PC-3 (cell line): ENCODE measurements at regions not wholly inside any gene's neighbourhood (a gene's known extent, or its start where the extent isn't known, plus 50 kb on each side); places are given as distances from the start of the nearest gene placed in this dataset.

Experiments
- ATAC-seq: fragments of 200-7000 bp; cut with Tn5 transposase; 2 replicates; pipeline ENCODE4 v1.9.1; 2020; ENCODE audit warnings: mild to moderate bottlenecking, moderate library complexity
- BruUV-seq: library from RNA; stranded (reverse); fragments of 400-500 nt; replicated peaks from 2 replicates; lab custom pipeline; 2021; lab: Mats Ljungman, UMichigan
- CTCF ChIA-PET: fragments of 300-600 bp; sonication (Branson Sonifier 250); formaldehyde crosslinking; loops from one replicate; lab custom pipeline; 2022; ENCODE audit warnings: antibody characterized with exemption; lab: Charles Lee
- POLR2A ChIA-PET: fragments of 300-600 bp; sonication (Branson Sonifier 250); formaldehyde crosslinking; loops from one replicate; lab custom pipeline; 2022; ENCODE audit warnings: antibody characterized with exemption; ENCODE audit not compliant: unreplicated experiment; lab: Charles Lee
- DNase-seq: peaks from one replicate; pipeline ENCODE4 v3.0.0-alpha.2; 2015
- H2AFZ ChIP-seq: fragments of 300-600 bp; sonication (generic); 2 replicates; pipeline ENCODE4 v1.6.0; 2016; ENCODE audit warnings: antibody characterized with exemption, low read length
- H3F3A ChIP-seq: fragments of 300-600 bp; sonication (generic); one replicate; pipeline ENCODE4 v1.6.0; 2017; ENCODE audit warnings: antibody characterized with exemption, low read length, control low read depth, mild to moderate bottlenecking; ENCODE audit not compliant: unreplicated experiment
- H3K27ac ChIP-seq: fragments of 300-600 bp; sonication (generic); 2 replicates; pipeline ENCODE4 v1.5.1; 2016; ENCODE audit warnings: mild to moderate bottlenecking, low read length
- H3K27me3 ChIP-seq: fragments of 300-600 bp; sonication (generic); 2 replicates; pipeline ENCODE4 v1.6.1; 2016; ENCODE audit warnings: low read length, mixed read lengths
- H3K36me3 ChIP-seq: fragments of 300-600 bp; sonication (generic); 2 replicates; pipeline ENCODE4 v1.6.1; 2016; ENCODE audit warnings: low read depth, mixed run types, low read length, mixed read lengths
- H3K4me1 ChIP-seq: fragments of 300-600 bp; sonication (generic); 2 replicates; pipeline ENCODE4 v1.5.1; 2016; ENCODE audit warnings: low read length; ENCODE audit not compliant: insufficient read depth
- H3K4me2 ChIP-seq: fragments of 300-600 bp; sonication (generic); 2 replicates; pipeline ENCODE4 v1.6.0; 2016; ENCODE audit warnings: low read length
- H3K4me3 ChIP-seq: fragments of 300-600 bp; sonication (generic); 2 replicates; pipeline ENCODE4 v1.5.1; 2016; ENCODE audit warnings: mild to moderate bottlenecking, low read length, mixed read lengths
- H3K79me2 ChIP-seq: fragments of 300-600 bp; sonication (generic); 2 replicates; pipeline ENCODE4 v1.6.1; 2017; ENCODE audit warnings: low read length, mixed read lengths
- H3K9ac ChIP-seq: fragments of 300-600 bp; sonication (generic); 2 replicates; pipeline ENCODE4 v1.6.0; 2016; ENCODE audit warnings: mild to moderate bottlenecking, low read length
- H3K9me2 ChIP-seq: fragments of 300-600 bp; sonication (generic); replicated peaks from 2 replicates; pipeline ENCODE4 v1.6.1; 2016; ENCODE audit warnings: mixed run types, low read length, mixed read lengths
- H3K9me3 ChIP-seq: fragments of 300-600 bp; sonication (generic); 2 replicates; pipeline ENCODE4 v1.6.1; 2016; ENCODE audit warnings: low read length, mixed read lengths
- H4K20me1 ChIP-seq: fragments of 300-600 bp; sonication (generic); 2 replicates; pipeline ENCODE4 v1.6.1; 2016; ENCODE audit warnings: low read length, mixed read lengths
- EZH2 ChIP-seq: fragments of 300-600 bp; sonication (generic); IDR thresholded peaks from one replicate; pipeline ENCODE4 v1.6.1; 2017; ENCODE audit warnings: antibody characterized with exemption, mild to moderate bottlenecking, low read length; ENCODE audit not compliant: unreplicated experiment
- EZH2phosphoT487 ChIP-seq: fragments of 300-600 bp; sonication (generic); IDR thresholded peaks from 2 replicates; pipeline ENCODE4 v1.6.1; 2018; ENCODE audit warnings: mild to moderate bottlenecking, antibody characterized with exemption, low read length, borderline replicate concordance
- intact Hi-C: fragments of 100-400 bp; cut with micrococcal nuclease; formaldehyde crosslinking; loops from 2 replicates; pipeline ENCODE4 v1.9.0; 2023
- TF ChIP-seq, protein P1 (sequence below): fragments of 300-600 bp; sonication (generic); conservative IDR thresholded peaks from 2 replicates; pipeline ENCODE4 v1.5.1; 2017; ENCODE audit warnings: antibody characterized with exemption, low read depth, mild to moderate bottlenecking, low read length

DNA sequence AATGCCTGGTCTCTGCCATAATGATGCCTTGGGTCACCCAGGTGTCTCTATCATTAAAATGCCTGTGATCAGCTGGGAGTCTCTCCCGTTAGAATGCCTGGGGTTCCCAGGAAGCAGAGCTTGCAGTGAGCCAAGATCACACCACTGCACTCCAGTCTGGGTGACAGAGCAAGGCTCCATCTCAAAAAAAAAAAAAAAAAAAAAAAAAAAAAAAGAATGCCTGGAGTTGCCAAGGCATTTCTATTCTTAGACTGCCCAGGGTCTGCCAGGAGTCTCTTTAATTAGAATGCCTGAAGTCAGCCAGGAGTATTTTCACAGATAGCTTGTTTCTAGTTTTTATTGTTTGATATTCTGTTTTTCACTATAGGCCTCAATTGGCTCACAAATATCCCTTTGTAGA lies 1552.5 kb downstream of the UQCRFS1 start:
- Histone ChIP-seq H3K9me2 (no peaks in the 10 kb centered on the region), H3K36me3 (no peaks in the 10 kb centered on the region), H3K9me3 (0 out of 2 replicates have a peak, but pooled peaks cover 5% of the 10 kb centered on the region), H3K27ac (no peak overlapping the region), H2AFZ (no peak overlapping the region), H3K4me1 (no peaks in the 10 kb centered on the region), H3K27me3 (no peaks in the 10 kb centered on the region), H3F3A (no peaks in the 10 kb centered on the region), H3K9ac (no peak overlapping the region), H3K4me3 (no peak overlapping the region), H3K79me2 (no peaks in the 10 kb centered on the region), H3K4me2 (no peak overlapping the region), H4K20me1 (no peaks in the 10 kb centered on the region)
- intact Hi-C loops = no loop called here
- POLR2A ChIA-PET = no interaction called here
- ATAC-seq (no peak), DNase-seq (no peak)
- TF ChIP-seq EZH2 (no peak), EZH2phosphoT487 (no peak)
- TF ChIP-seq, protein P1, sequence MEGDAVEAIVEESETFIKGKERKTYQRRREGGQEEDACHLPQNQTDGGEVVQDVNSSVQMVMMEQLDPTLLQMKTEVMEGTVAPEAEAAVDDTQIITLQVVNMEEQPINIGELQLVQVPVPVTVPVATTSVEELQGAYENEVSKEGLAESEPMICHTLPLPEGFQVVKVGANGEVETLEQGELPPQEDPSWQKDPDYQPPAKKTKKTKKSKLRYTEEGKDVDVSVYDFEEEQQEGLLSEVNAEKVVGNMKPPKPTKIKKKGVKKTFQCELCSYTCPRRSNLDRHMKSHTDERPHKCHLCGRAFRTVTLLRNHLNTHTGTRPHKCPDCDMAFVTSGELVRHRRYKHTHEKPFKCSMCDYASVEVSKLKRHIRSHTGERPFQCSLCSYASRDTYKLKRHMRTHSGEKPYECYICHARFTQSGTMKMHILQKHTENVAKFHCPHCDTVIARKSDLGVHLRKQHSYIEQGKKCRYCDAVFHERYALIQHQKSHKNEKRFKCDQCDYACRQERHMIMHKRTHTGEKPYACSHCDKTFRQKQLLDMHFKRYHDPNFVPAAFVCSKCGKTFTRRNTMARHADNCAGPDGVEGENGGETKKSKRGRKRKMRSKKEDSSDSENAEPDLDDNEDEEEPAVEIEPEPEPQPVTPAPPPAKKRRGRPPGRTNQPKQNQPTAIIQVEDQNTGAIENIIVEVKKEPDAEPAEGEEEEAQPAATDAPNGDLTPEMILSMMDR = no peak
- no TSS peak for BruUV-seq
- CTCF ChIA-PET = no interaction called here

DNA sequence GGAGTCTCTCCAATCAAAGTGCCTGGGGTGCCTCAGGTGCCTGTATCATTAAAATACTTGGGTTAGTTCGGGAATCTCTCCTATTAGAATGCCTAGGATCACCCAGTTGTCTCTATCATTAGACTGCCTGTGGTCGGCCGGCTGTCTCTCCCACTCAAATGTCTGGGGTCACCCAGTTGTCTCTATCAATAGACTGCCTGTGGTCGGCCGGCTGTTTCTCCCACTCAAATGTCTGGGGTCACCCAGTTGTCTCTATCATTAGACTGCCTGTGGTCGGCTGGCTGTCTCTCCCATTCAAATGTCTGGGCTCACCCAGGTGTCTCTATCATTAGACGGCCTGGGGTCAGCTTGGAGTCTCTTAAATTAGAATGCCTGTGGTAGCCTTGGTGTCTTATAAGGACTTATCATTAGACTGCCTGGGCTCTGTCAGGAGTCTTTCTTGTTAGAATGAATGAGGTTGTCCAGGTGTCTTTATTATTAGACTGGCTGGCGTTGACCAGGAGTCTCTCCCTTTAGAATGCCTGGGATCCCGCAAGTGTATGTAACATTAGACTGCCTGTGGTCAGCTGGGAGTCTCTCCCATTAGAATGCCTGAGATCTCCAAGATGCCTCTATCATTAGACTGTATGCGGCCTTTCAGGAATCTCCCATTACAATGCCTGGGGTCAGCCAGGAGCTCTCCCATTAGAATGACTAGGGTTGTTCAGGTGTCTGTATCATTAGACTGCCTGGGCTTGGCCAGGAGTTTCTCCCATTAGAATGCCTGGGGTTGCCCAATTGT lies 1555.5 kb downstream of the UQCRFS1 start:
- Histone ChIP-seq H4K20me1 (no peaks in the 10 kb centered on the region), H3K79me2 (no peaks in the 10 kb centered on the region), H3K9ac (no peak overlapping the region), H3K4me2 (no peak overlapping the region), H3K4me1 (no peaks in the 10 kb centered on the region), H3K4me3 (no peak overlapping the region), H3K9me3 (no peaks in the 10 kb centered on the region), H3K9me2 (no peaks in the 10 kb centered on the region), H2AFZ (no peak overlapping the region), H3K27me3 (no peaks in the 10 kb centered on the region), H3K27ac (no peak overlapping the region), H3K36me3 (no peaks in the 10 kb centered on the region), H3F3A (no peaks in the 10 kb centered on the region)
- ChIA-PET CTCF (no interaction called here), POLR2A (no interaction called here)
- DNase-seq (no peak), ATAC-seq (no peak)
- intact Hi-C loops = no loop called here
- TF ChIP-seq, protein P1 = no peak
- TF ChIP-seq EZH2 (no peak), EZH2phosphoT487 (no peak)
- no TSS peak for BruUV-seq

- Histone ChIP-seq H3K4me3 (no peak overlapping the region), H3K79me2 (no peaks in the 10 kb centered on the region), H3K9ac (no peak overlapping the region), H3F3A (no peaks in the 10 kb centered on the region), H3K9me3 (no peaks in the 10 kb centered on the region), H3K9me2 (no peaks in the 10 kb centered on the region), H2AFZ (no peak overlapping the region), H3K4me1 (no peaks in the 10 kb centered on the region), H3K27me3 (no peaks in the 10 kb centered on the region), H3K27ac (no peak overlapping the region), H4K20me1 (no peaks in the 10 kb centered on the region), H3K4me2 (no peak overlapping the region), H3K36me3 (no peaks in the 10 kb centered on the region)
- intact Hi-C loops = no loop called here
- ChIA-PET CTCF (no interaction called here), POLR2A (no interaction called here)
- no peak for ATAC-seq
- no peak for DNase-seq
- TF ChIP-seq EZH2 (no peak), EZH2phosphoT487 (no peak)
- TF ChIP-seq, protein P1 = no peak
- BruUV-seq = no TSS peak
Measured at GRCh38 chr19:27654266-27654990, 1558.5 kb downstream of the UQCRFS1 start.
